ENCODE measurements at regions not wholly inside any gene's neighbourhood (a gene's known extent, or its start where the extent isn't known, plus 50 kb on each side); places are given as distances from the start of the nearest gene placed in this dataset.

- no peak overlapping the region for H3K4me3 ChIP-seq
- intact Hi-C loops (cut with DNase I), result no loop called here
- H3K9me3 ChIP-seq, result no peaks in the 10 kb centered on the region
- no peak for TF ChIP-seq CTCF (IDR thresholded peaks at IDR 0.05)
- H3K27me3 ChIP-seq, result no peaks in the 10 kb centered on the region
- DNase-seq, result no peak
- H3K27ac ChIP-seq, result no peak overlapping the region
- no peaks in the 10 kb centered on the region for H3K4me1 ChIP-seq
- no peaks in the 10 kb centered on the region for H3K36me3 ChIP-seq
- H3K9ac ChIP-seq (ENCODE audit: low read depth in 2 of 2, low read length in 2 of 2), result no peak overlapping the region
Observed at GRCh38 chrX:22325096-22325495, 52.4 kb downstream of the CBLL2 start.

- no peaks in the 10 kb centered on the region for H3K9me3 ChIP-seq
- no peak for DNase-seq
- intact Hi-C loops (cut with DNase I), result no loop called here
- no peaks in the 10 kb centered on the region for H3K36me3 ChIP-seq
- no peak overlapping the region for H3K4me3 ChIP-seq
- H3K9ac ChIP-seq (ENCODE audit: low read depth in 2 of 2, low read length in 2 of 2), result no peak overlapping the region
- H3K4me1 ChIP-seq, result no peaks in the 10 kb centered on the region
- no peak for TF ChIP-seq CTCF (IDR thresholded peaks at IDR 0.05)
- no peak overlapping the region for H3K27ac ChIP-seq
- H3K27me3 ChIP-seq, result no peaks in the 10 kb centered on the region
Observed at GRCh38 chrX:22329783-22330182, 57.1 kb downstream of the CBLL2 start.

- no peaks in the 10 kb centered on the region for H3K36me3 ChIP-seq
- intact Hi-C loops (cut with DNase I), result no loop called here
- no peak overlapping the region for H3K4me3 ChIP-seq
- DNase-seq, result no peak
- no peaks in the 10 kb centered on the region for H3K9me3 ChIP-seq
- H3K27me3 ChIP-seq, result no peaks in the 10 kb centered on the region
- no peak for TF ChIP-seq CTCF (IDR thresholded peaks at IDR 0.05)
- no peaks in the 10 kb centered on the region for H3K4me1 ChIP-seq
- no peak overlapping the region for H3K27ac ChIP-seq
- H3K9ac ChIP-seq (ENCODE audit: low read depth in 2 of 2, low read length in 2 of 2), result no peak overlapping the region
Observed at GRCh38 chrX:22338740-22339139, 66.0 kb downstream of the CBLL2 start.

GRCh38 chrX:22339459-22339858, 66.7 kb downstream of the CBLL2 start:
- TF ChIP-seq CTCF (IDR thresholded peaks at IDR 0.05), result no peak
- DNase-seq, result no peak
- Histone ChIP-seq H3K27me3 (no peaks in the 10 kb centered on the region), H3K4me3 (no peak overlapping the region), H3K9me3 (no peaks in the 10 kb centered on the region), H3K9ac (ENCODE audit: low read depth in 2 of 2, low read length in 2 of 2) (no peak overlapping the region), H3K36me3 (no peaks in the 10 kb centered on the region), H3K27ac (no peak overlapping the region), H3K4me1 (no peaks in the 10 kb centered on the region)
- intact Hi-C loops (cut with DNase I), result no loop called here

GRCh38 chrX:22340022-22340616, 67.4 kb downstream of the CBLL2 start:
- intact Hi-C loops (cut with DNase I), result no loop called here
- no peak for TF ChIP-seq CTCF (IDR thresholded peaks at IDR 0.05)
- Histone ChIP-seq H3K36me3 (no peaks in the 10 kb centered on the region), H3K27me3 (no peaks in the 10 kb centered on the region), H3K4me1 (no peaks in the 10 kb centered on the region), H3K9ac (ENCODE audit: low read depth in 2 of 2, low read length in 2 of 2) (no peak overlapping the region), H3K27ac (no peak overlapping the region), H3K4me3 (no peak overlapping the region), H3K9me3 (no peaks in the 10 kb centered on the region)
- no peak for DNase-seq

Measured in colonic mucosa (tissue), 4 donors.